GM12865 (cell line): ENCODE measurements at regions not wholly inside any gene's neighbourhood (a gene's known extent, or its start where the extent isn't known, plus 50 kb on each side); places are given as distances from the start of the nearest gene placed in this dataset.

Experiments used
- DNase-seq: peaks from one replicate; pipeline ENCODE4 v3.0.0; 2010; ENCODE audit warnings: low read depth
- H3K4me3 ChIP-seq: 2 replicates; pipeline ENCODE4 v1.5.1; 2011; ENCODE audit warnings: mild to moderate bottlenecking, low read depth, low read length, control low read depth
- TF ChIP-seq, protein P1 (sequence below): IDR thresholded peaks from 2 replicates; pipeline ENCODE4 v1.5.1; 2011; ENCODE audit warnings: low read length, control low read depth, low read depth, inconsistent platforms; ENCODE audit not compliant: insufficient read depth; ENCODE audit errors: missing control alignments

DNA sequence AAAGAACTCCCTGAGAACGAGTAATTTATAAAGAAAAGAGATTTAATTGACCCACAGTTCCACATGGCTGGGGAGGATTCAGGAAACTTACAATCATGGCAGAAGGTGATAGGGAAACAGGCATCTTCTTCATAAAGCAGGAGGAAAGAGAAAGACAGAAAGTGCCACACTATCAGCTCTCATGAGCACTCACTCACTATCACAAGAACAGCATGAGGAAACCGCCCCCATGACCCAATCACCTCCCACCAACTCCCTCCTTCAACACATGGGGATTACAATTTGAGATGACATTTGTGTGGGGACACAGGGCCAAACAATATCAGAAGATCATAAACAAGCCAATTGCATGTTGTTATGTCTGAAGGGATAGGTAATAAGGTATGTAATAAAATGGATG is 935.9 kb upstream of the COX7C start:
- no peak overlapping the region for H3K4me3 ChIP-seq
- TF ChIP-seq, protein P1, sequence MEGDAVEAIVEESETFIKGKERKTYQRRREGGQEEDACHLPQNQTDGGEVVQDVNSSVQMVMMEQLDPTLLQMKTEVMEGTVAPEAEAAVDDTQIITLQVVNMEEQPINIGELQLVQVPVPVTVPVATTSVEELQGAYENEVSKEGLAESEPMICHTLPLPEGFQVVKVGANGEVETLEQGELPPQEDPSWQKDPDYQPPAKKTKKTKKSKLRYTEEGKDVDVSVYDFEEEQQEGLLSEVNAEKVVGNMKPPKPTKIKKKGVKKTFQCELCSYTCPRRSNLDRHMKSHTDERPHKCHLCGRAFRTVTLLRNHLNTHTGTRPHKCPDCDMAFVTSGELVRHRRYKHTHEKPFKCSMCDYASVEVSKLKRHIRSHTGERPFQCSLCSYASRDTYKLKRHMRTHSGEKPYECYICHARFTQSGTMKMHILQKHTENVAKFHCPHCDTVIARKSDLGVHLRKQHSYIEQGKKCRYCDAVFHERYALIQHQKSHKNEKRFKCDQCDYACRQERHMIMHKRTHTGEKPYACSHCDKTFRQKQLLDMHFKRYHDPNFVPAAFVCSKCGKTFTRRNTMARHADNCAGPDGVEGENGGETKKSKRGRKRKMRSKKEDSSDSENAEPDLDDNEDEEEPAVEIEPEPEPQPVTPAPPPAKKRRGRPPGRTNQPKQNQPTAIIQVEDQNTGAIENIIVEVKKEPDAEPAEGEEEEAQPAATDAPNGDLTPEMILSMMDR = no peak
- no peak for DNase-seq

DNA sequence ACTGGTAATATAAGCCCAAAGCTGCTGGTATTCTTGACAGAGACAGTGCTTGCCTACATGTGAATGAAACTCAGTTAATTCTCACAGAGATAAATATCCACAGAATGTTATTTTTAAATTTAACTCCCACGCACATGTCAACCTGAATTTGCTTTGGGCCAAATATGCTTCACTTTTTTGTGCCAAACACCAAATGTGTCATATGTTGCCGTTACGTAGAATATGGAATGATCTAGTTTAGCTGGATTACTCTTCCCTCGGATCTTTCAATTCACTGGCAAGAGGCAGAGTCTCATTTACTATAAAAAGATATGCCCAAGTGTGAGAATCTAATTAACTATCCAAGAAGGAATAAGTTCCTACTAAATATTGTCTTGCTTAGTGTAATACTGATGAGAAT is 933.4 kb upstream of the COX7C start:
- no peak overlapping the region for H3K4me3 ChIP-seq
- TF ChIP-seq, protein P1 = no peak
- no peak for DNase-seq

DNA sequence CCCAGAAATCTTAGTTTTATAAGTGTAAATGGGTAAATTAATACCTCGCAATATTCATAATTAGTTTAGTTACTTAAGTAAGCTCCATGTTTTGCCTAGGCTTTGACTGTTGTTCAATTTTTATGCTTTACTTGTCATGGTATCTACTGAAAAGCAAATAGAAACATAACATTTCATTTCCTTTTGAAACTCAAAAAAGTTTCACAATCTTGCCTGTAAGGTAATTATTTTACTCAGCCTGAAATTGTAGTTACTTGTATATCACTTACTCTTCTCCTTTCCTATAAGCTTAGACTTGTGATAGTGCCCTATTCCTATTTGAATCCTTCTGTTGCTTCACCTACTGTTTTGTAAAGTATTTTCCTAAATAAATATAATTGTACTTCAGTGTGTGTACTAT is 914.4 kb upstream of the COX7C start:
- H3K4me3 ChIP-seq = no peak overlapping the region
- no peak for DNase-seq
- TF ChIP-seq, protein P1 = no peak

DNA sequence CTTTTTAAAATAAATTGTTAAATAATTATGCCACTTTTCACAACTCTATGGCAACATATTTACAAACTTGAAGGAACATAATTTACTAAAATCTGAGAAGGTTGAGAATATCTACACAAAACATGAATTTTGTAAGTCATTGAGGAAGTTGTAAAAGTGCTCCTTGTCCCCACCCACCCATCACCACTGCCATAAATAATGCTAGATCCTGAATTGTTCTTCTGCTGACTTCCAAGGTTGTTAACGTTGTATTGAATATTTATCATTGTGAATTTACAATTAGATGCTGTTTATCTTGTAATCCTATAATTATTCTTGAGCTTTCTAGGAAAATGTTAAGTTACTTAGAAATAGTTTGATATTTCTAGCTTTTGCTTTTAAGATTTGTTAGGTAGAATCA is 908.0 kb upstream of the COX7C start:
- no peak overlapping the region for H3K4me3 ChIP-seq
- no peak for DNase-seq
- TF ChIP-seq, protein P1 = no peak

DNA sequence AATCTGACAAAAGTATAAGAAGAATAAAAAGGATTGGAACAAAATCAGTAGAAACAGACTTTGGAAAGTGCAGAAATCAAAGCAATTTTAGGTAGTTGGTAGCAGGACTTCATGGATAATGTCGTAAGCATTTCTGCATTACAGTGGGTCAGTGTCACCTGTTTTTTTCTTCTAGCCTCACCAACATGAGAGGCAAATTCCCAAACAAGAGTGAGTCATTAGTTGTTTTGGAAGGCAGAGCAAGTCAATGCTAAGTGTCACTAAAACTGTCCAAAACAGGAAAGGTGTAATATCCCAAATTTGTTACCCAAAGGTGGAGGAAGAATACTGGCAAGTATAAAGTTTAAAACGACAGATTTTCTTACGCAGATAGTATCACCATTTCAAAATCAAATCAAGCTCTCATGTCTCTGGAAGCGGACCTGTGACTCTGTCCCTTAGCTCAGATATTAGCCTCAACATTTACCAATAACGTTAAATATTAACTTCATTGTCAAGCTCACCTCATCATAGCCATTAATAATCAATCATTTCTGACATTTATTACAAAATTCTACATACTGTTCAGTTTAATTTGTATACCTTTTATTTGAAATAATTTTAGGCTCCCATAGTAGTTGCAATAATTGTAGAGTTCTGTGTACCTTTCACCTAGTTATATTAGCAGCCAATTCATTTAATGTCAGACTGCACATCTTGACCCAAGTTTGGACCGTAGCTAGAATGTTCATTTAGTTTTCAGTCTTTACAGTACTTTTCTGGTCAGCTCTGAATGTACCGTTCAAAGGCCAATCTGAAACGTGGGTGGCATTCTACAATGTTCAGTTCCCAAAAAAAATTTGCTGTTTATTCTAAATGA is 901.2 kb upstream of the COX7C start:
- no peak for DNase-seq
- TF ChIP-seq, protein P1 = no peak
- no peak overlapping the region for H3K4me3 ChIP-seq

DNA sequence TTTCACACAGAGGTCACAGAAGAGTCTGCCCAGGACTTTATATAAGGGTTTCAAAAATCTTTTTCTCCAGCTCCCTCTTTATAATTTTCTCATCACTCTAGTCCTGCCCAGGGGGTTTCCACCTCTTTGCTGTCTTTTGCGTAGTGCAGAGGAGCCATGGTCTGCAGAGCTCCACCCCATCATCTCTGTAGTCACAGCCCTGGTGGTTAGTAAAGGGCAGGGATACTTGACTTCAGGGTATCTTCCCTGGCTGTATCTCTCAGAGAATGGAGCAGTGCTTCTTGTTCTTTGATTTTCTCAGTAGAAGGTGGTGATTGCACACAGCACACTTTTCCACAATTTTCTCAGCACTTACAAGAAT is 900.6 kb upstream of the COX7C start:
- H3K4me3 ChIP-seq = no peak overlapping the region
- DNase-seq = no peak
- TF ChIP-seq, protein P1 = no peak

DNA sequence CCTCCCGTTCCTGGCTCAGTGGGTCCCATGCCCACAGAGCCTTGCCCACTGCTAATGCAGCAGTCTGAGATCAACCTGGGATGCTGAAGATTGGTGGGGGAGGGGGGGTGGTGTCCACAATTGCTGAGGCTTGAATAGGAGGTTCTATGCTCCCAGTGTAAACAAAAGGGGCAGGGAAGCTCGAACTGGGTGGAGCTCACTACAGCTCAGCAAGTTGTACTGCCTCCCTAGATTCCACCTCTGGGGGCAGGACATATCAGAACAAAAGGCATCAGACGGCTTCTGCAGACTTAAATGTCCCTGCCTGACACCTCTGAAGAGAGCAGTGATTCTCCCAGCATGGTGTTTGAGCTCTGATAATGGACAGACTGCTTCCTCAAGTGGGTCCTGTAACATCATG is 885.6 kb upstream of the COX7C start:
- TF ChIP-seq, protein P1 = no peak
- H3K4me3 ChIP-seq = no peak overlapping the region
- DNase-seq = no peak
